HG03378 (cell line): ENCODE measurements at regions not wholly inside any gene's neighbourhood (a gene's known extent, or its start where the extent isn't known, plus 50 kb on each side); places are given as distances from the start of the nearest gene placed in this dataset.

Experiments used
- ATAC-seq: cut with Tn5 transposase; IDR thresholded peaks from one replicate; pipeline ENCODE4 v1.9.1; 2021; ENCODE audit warnings: mild to moderate bottlenecking, moderate library complexity; ENCODE audit not compliant: unreplicated experiment

- no peak for ATAC-seq
These were observed 186.2 kb downstream of the CD47 start for GRCh38 chr3:107904536-107905066.

GRCh38 chr3:107899990-107900651 lies 190.7 kb downstream of the CD47 start:
- ATAC-seq: no peak

- ATAC-seq: no peak
These were observed 193.3 kb downstream of the CD47 start for GRCh38 chr3:107897471-107898061.

GRCh38 chr3:107894998-107895397 lies 195.8 kb downstream of the CD47 start:
- ATAC-seq: no peak

GRCh38 chr3:107892955-107893624 lies 197.7 kb downstream of the CD47 start:
- no peak for ATAC-seq

GRCh38 chr3:107884719-107885460 lies 205.9 kb downstream of the CD47 start:
- no peak for ATAC-seq

- ATAC-seq: no peak
These were observed 206.8 kb downstream of the CD47 start for GRCh38 chr3:107884028-107884427.

- no peak for ATAC-seq
These were observed 207.9 kb downstream of the CD47 start for GRCh38 chr3:107882881-107883280.

GRCh38 chr3:107882261-107882660 lies 208.6 kb downstream of the CD47 start:
- no peak for ATAC-seq

- ATAC-seq: no peak
These were observed 209.3 kb downstream of the CD47 start for GRCh38 chr3:107881509-107881908.

GRCh38 chr3:107880702-107881101 lies 210.1 kb downstream of the CD47 start:
- no peak for ATAC-seq

GRCh38 chr3:107877936-107878335 lies 212.9 kb downstream of the CD47 start:
- ATAC-seq: no peak

- peak; percentile 64 for ATAC-seq
These were observed 219.7 kb downstream of the CD47 start for GRCh38 chr3:107870943-107871638.

GRCh38 chr3:107870096-107870495 lies 220.7 kb downstream of the CD47 start:
- ATAC-seq: no peak

- ATAC-seq: no peak
These were observed 222.4 kb downstream of the CD47 start for GRCh38 chr3:107868449-107868848.

GRCh38 chr3:107861904-107862303 lies 228.9 kb downstream of the CD47 start:
- peak; percentile 96 for ATAC-seq

GRCh38 chr3:107861422-107861821 lies 229.4 kb downstream of the CD47 start:
- no peak for ATAC-seq
